HG02885 (cell line): ENCODE measurements at regions not wholly inside any gene's neighbourhood (a gene's known extent, or its start where the extent isn't known, plus 50 kb on each side); places are given as distances from the start of the nearest gene placed in this dataset.

Experiments used
- ATAC-seq: cut with Tn5 transposase; IDR thresholded peaks from one replicate; pipeline ENCODE4 v1.9.1; 2021; ENCODE audit warnings: mild to moderate bottlenecking; ENCODE audit not compliant: unreplicated experiment, poor library complexity

DNA sequence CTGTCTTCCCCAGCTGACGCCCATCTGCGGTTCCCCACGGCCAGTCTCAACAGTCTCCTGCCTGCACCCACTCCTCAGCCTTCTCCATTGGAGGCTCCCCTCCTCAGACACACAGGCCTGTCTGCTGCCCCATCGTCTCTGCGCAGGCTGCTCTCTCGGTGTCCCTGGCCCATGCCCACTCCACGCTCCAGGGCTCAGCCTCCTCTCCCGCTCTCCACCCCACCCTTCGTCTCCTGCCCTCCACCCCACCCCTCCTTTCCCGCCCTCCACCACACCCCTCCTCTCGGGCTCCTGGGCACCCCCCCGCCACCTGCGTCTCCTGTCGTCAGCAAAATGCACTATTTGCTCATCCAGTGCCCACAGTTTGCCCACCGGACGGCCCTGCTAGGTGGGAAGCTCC lies 119.6 kb upstream of the DIO3 start:
- no peak for ATAC-seq

- no peak for ATAC-seq
These were observed 118.8 kb upstream of the DIO3 start for GRCh38 chr14:101442451-101442850.

- ATAC-seq = no peak
These were observed 117.2 kb upstream of the DIO3 start for GRCh38 chr14:101444116-101444515.

DNA sequence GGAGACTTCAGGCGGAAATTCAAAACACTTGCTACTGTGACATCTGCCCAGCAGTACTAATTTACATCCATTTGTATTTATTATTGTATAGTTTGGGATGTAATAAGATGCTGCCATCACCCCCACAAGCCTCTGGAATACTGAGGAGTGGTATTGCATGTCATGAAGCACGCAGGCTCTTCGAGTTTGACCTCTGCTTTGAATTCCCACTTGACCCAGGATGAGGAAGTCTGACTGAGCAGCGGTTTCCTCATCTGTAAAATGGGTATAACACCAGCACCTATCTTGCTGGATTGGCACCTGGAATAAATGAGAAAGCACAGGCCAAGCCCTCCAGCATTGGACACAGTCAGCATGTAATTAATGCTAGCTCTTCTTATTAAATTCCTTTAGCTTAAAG lies 116.0 kb upstream of the DIO3 start:
- no peak for ATAC-seq

GRCh38 chr14:101446387-101446969 lies 114.8 kb upstream of the DIO3 start:
- no peak for ATAC-seq

- ATAC-seq = no peak
These were observed 112.2 kb upstream of the DIO3 start for GRCh38 chr14:101449114-101449513.

- no peak for ATAC-seq
These were observed 110.1 kb upstream of the DIO3 start for GRCh38 chr14:101451166-101451565.

DNA sequence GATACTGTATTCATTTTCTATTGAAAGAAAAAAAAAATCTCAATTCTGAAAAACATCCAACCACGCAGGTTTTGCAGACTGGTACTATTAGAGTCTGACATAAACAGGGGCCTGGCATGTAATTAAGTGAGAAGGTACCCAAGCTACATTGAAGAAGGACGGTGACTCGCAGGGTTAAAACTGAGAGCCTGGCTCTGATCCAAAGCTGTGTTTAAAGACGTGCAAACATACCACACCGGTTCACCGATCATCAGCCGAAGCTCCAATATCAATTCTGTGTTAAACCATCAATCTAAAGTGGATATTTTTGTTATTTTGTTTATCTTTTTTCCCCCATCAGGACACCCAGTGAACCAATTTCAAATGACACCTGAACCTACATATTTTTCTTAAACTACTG lies 108.1 kb upstream of the DIO3 start:
- ATAC-seq = no peak

GRCh38 chr14:101454229-101454628 lies 107.1 kb upstream of the DIO3 start:
- ATAC-seq = no peak

- ATAC-seq = no peak
These were observed 104.8 kb upstream of the DIO3 start for GRCh38 chr14:101456246-101457175.

DNA sequence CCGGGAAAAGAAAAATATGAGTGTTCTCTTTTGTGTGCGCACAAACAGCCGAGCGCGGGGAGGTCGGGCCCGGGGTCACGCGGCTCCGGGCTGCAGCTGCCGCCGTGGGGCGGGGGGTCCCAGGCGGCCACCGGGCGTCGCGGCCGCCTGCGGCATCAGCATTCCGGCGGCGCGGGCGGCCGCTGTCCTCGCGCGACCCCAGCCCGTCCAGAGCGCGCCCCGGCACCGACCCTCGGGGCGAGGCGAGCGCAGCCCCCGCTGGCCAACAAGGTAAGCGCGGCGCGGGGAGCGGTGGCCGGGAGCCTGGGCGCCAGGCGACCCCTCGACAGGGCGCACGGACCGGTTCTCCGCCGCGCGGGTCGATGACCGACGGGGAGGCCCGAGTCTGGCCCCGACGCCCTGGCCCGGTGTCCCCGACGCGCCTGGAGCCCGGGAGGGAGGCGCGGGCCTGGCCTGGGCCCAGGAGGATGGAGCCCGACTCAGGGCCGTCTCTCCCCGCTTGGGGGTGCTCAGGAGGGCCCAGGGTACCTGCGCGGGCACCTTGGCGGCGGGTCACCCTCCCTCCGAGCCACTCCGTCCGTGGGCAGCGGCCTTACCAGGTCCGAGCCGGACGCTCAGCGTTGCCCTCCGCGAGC lies 103.9 kb upstream of the DIO3 start:
- no peak for ATAC-seq

GRCh38 chr14:101457936-101458740 lies 103.2 kb upstream of the DIO3 start:
- no peak for ATAC-seq

DNA sequence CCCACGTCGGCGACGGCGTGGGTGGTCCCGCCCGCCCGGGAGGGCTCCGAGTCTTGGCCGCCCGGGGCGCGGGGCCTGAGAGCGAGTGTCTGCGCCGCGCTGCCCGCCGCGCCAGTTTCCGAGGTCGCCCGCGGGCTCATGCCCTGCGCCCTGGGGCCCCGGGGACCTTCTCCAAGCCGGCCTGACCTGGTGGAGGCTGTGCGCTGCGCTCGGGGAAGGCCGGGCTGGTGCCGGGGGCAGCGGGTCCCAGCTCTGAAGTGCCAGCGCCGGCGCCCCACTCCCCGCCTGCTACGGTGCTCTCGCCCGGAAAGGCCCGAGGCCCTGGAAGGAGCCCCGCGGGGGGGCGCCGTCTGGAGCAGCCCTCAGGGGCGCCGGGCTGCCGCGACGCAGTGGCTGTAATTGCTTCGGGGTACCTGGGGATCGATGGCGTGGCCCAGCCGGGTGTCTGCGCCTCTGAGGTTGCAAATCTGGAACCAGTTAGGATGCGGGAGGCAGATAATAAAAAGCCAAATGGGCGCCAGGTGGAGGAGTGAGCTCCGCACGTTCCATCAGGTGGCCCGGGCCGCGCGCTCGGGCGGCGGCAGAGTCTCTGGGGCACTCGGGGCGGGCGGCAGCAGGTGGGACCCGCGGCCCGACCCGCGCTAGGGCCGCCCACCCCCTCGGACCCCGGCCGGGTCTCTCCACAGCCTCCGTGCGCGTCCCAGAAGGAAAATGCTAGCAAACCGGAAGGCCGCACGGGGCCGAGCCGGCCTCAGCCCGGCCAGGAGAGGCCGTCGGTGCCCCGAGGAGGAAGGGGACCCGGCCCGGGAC lies 102.3 kb upstream of the DIO3 start:
- no peak for ATAC-seq

DNA sequence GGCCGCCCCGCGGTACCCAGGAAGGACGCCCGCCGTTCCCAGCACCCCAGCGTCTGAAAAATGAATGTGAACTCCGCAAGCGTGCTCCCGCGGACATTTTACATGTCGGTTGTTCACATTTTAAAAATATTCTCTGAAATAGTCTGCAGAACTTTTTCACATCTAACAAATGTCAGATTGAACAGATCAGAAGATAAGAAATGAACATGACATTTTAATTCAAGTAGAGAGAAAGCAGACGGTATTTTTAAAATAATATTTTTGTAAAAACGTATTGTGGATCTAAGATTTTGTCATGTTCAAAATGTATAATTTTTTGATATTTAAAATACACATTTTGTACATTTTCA lies 101.8 kb upstream of the DIO3 start:
- ATAC-seq = no peak

- ATAC-seq = no peak
These were observed 100.8 kb upstream of the DIO3 start for GRCh38 chr14:101460521-101460920.

DNA sequence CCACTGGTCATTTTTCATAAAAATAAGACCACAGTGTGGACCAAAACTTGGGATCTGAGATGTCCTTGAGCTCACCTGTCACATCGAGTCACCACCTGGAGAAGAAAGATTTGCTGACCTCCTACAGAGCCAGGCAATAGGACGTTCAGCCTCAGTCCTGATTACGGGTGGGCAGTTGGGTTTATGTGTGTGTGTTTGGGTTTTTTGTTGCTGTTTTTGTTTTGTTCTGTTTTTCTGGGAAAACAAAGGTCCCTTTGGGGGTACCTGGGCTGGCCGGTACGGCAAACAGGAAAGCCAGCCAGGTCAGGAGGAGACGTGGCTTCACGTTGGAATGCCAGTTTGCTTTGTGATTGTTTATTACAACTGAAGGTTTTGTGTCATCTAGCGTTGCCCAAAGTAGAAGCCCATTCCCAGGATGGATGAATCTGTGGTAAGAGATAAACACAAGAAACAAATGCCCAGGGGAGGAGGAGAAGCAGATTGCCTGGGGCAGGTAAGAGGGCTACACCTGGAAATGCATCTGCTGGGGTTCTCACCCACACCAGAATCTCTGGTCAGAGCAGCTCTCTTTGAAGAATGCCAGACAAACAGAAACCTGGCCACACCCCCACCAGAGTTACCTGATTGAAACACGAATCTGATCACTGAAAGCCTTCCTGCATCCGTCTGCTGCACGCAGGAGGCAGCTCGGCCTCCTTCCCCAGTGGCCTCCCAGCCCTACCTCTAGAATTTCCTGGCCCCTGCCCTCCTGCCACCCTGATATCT lies 100.1 kb upstream of the DIO3 start:
- no peak for ATAC-seq

GRCh38 chr14:101461891-101462290 lies 99.4 kb upstream of the DIO3 start:
- ATAC-seq = no peak

GRCh38 chr14:101462726-101463565 lies 98.3 kb upstream of the DIO3 start:
- ATAC-seq = no peak
